Naive B cell (primary cell): ENCODE measurements at regions not wholly inside any gene's neighbourhood (a gene's known extent, or its start where the extent isn't known, plus 50 kb on each side); places are given as distances from the start of the nearest gene placed in this dataset.
"Not testable (repeated sequence)": the region's sequence is repeated elsewhere in the genome, so short reads cannot be mapped to it uniquely, and the experiment has no call there.

Experiments
- ATAC-seq, 2 donors: fragments of 150-1000 bp; cut with Tn5 transposase; 2 replicates each; pipeline ENCODE4 v1.10.0; 2021; ENCODE audit warnings: low read depth in 2 of 2, mild to moderate bottlenecking in 2 of 2, moderate library complexity in 2 of 2
- DNase-seq: peaks from one replicate; pipeline ENCODE4 v3.0.0; 2022
- H3K27ac Mint-ChIP-seq, 6 donors: one replicate each; pipeline ENCODE4 v1.8.0; 2020 to 2022; ENCODE audit warnings: mild to moderate bottlenecking in 6 of 6, mixed read lengths in 6 of 6, moderate library complexity in 5 of 6, inconsistent platforms in 2 of 6
- H3K27me3 Mint-ChIP-seq, 3 donors: one replicate each; pipeline ENCODE4 v1.8.0; 2021 to 2022; ENCODE audit warnings: mixed read lengths in 3 of 3, mild to moderate bottlenecking in 1 of 3
- H3K36me3 Mint-ChIP-seq, 2 donors: one replicate each; pipeline ENCODE4 v1.8.0; 2020 to 2022; ENCODE audit warnings: mixed read lengths in 2 of 2, inconsistent platforms in 1 of 2, mild to moderate bottlenecking in 1 of 2
- H3K4me1 Mint-ChIP-seq, 3 donors: one replicate each; pipeline ENCODE4 v1.8.0; 2020 to 2022; ENCODE audit warnings: mixed read lengths in 3 of 3, inconsistent platforms in 1 of 3, mild to moderate bottlenecking in 1 of 3, moderate library complexity in 1 of 3
- H3K4me3 Mint-ChIP-seq, 8 donors: one replicate each; pipeline ENCODE4 v1.8.0; 2020 to 2022; ENCODE audit warnings: mild to moderate bottlenecking in 8 of 8, mixed read lengths in 8 of 8, moderate library complexity in 8 of 8, inconsistent platforms in 2 of 8
- H3K9me3 Mint-ChIP-seq, 7 donors: one replicate each; pipeline ENCODE4 v1.8.0; 2020 to 2022; ENCODE audit warnings: mixed read lengths in 7 of 7, mild to moderate bottlenecking in 5 of 7, inconsistent platforms in 2 of 7, moderate library complexity in 1 of 7

DNA sequence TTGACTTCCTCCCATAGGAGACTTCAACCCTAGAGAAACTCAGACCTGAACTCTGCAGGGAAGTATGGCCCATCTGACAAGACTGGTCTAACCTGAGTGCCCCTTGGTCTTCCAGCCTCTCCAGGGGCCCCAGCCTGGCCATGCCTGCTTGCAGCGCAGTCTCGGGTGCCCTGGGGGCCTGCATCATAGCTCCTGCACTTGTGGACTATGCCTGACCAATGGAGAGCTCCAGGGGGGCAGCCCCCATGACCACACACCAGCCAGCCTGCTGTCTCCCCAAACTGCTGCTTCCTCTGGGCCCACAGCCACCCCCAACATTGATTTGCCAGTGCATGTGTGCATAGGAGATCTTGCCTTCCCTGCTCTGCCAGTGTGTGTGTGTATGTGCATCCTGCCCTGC lies 608.6 kb upstream of the MARCKS start:
- Mint-ChIP-seq H3K9me3 (peaks cover 0 to 10% (median 3%) of the 10 kb centered on the region in 7 donors), H3K27me3 (peaks cover 11 to 33% (median 21%) of the 10 kb centered on the region in 3 donors), H3K36me3 (peaks cover 0 to 4% of the 10 kb centered on the region in 2 donors), H3K4me3 (no peak overlapping the region), H3K27ac (no peak overlapping the region), H3K4me1 (no peaks in the 10 kb centered on the region)
- ATAC-seq (no peak), DNase-seq (no peak)

DNA sequence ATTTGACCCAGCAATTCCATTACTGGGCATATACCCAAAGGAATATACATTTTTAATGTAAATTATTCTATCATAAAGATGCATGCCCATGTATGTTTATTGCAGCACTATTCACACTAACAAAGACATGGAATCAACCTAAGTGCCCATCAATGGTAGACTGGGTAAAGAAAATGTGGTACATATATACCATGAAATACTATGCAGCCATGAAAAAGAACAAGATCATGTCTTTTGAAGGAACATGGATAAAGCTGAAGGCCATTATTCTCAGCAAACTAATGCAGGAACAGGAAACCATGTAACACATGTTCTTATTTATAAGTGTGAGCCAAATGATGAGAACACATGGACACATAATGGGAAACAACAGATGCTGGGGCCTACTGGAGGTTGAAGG lies 603.0 kb upstream of the MARCKS start:
- not testable (repeated sequence) for H3K4me3 Mint-ChIP-seq, DNase-seq, ATAC-seq, H3K27ac Mint-ChIP-seq, H3K36me3 Mint-ChIP-seq, H3K4me1 Mint-ChIP-seq
- H3K27me3 Mint-ChIP-seq: peaks cover 3 to 33% (median 15%) of the 10 kb centered on the region in 3 donors
- peaks cover 0 to 19% (median 7%) of the 10 kb centered on the region in 7 donors for H3K9me3 Mint-ChIP-seq

DNA sequence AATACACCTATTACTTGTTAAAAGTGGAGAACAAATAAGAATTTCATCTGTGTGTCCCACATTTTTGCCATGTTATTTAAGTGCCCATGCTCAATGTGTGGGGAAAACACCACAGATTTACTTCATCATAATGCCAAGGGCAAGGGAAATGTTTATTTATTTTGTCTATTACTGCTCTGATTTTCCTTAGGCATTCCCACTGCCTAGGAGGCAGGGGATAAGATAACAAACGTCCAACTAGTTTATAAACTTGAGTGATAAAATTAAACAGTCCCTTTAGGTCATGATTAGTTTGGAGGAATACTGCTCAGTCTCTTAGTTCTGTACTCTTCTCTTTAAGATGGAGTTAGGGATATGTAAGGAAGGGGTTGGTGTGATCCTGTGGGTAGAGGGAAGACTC lies 598.4 kb upstream of the MARCKS start:
- H3K4me1 Mint-ChIP-seq: no peaks in the 10 kb centered on the region

DNA sequence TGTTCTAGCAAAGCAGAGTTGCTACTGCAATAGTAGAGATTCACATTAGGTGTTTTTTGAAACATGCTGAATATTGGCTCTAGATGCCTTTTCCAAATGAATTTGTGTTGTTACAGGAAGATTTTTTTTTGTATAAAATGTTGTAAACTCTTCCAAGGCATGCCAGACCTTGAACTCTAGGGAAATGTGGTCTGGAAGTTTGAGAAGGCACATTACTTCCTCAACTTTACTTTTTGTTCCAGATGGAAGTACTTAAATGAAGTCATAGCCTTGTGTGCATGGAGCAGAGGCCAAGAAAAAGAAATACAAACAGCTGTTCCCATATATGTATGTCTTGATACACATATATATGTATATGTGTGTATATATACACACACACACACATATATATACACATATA lies 585.7 kb upstream of the MARCKS start:
- Mint-ChIP-seq H3K9me3 (peaks cover 16 to 52% (median 45%) of the 10 kb centered on the region in 7 donors), H3K36me3 (peaks cover 0 to 14% of the 10 kb centered on the region in 2 donors), H3K4me3 (no peak overlapping the region), H3K4me1 (no peaks in the 10 kb centered on the region), H3K27ac (no peak overlapping the region), H3K27me3 (no peaks in the 10 kb centered on the region)
- ATAC-seq (no peak), DNase-seq (no peak)

More for the DNA sequence above, 598.4 kb upstream of the MARCKS start:
- Mint-ChIP-seq H3K27me3 (peaks cover 0 to 7% (median 6%) of the 10 kb centered on the region in 3 donors), H3K9me3 (peaks cover 0 to 22% (median 13%) of the 10 kb centered on the region in 7 donors), H3K4me3 (no peak overlapping the region), H3K36me3 (peaks cover 0 to 2% of the 10 kb centered on the region in 2 donors), H3K27ac (no peak overlapping the region)
- ATAC-seq: no peak
- DNase-seq: no peak

DNA sequence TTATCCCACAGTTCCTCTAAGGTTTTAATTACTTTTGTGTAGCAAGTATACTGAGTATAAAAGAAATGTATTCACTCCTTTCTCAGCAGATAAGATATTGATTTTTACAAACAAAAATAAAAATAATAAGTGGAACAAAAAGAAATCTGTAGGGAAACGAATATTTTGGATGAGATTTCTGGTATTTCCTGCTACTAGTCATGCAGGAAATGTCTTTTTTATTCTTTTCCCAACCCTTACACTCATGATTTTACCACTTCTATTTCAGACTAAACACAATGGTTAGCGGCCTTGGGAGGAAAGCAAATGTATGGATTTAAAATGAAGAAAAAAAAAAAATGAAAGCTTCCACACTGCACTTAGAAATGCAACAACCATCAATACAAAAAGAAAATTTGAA lies 580.5 kb upstream of the MARCKS start:
- Mint-ChIP-seq H3K4me1 (peaks cover 0 to 5% (median 0%) of the 10 kb centered on the region in 3 donors), H3K36me3 (no peaks in the 10 kb centered on the region), H3K4me3 (no peak overlapping the region), H3K27me3 (peaks cover 0 to 6% (median 5%) of the 10 kb centered on the region in 3 donors), H3K27ac (no peak overlapping the region), H3K9me3 (peaks cover 0 to 7% (median under 1%) of the 10 kb centered on the region in 7 donors)
- ATAC-seq (no peak), DNase-seq (no peak)

DNA sequence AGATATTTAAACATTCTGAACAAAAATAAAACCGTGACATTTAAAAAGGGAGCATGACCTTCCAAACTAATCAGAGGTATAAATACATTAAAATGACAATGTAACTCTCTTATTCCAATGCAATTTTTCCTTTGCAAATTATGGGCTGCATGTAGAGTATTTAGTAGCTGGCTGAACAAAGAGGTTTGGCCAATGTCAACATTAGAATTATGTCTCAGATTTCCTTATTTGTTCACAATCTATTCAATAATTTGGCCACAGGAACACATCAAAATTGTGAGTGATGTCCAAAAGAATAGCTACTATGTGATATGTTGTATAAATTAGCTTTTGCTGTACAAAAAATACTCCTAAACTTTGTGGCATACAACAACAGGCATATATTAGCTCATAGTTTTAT lies 580.0 kb upstream of the MARCKS start:
- H3K9me3 Mint-ChIP-seq: peaks cover 0 to 7% (median 0%) of the 10 kb centered on the region in 7 donors

DNA sequence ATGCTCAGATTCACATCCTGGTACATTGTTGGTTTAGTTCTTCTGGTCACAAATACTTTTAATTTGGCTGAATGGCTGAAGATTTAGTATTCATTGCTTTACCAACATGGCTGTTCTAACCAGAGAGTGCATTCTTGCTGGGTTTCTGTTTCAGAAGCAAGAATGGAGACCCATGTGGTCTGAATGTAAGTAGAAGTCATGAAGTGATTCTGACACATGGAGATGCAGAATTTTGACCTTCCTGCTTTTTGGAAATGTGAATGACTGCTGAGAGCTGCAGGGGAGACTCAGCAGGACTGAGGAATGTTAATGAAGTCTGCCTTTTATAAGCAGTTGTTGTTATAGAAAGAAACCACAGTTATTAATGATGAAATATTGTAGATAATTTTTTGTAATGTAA lies 576.1 kb upstream of the MARCKS start:
- peaks cover 0 to 5% (median 0%) of the 10 kb centered on the region in 3 donors for H3K4me1 Mint-ChIP-seq
- peaks cover 0 to 13% (median 5%) of the 10 kb centered on the region in 3 donors for H3K27me3 Mint-ChIP-seq
- H3K4me3 Mint-ChIP-seq: no peak overlapping the region
- ATAC-seq (no peak), DNase-seq (no peak)
- no peak overlapping the region for H3K27ac Mint-ChIP-seq
- peaks cover 0 to 2% of the 10 kb centered on the region in 2 donors for H3K36me3 Mint-ChIP-seq
- H3K9me3 Mint-ChIP-seq: peaks cover 0 to 10% (median 3%) of the 10 kb centered on the region in 7 donors

More for the DNA sequence above, 580.0 kb upstream of the MARCKS start:
- Mint-ChIP-seq H3K36me3 (no peaks in the 10 kb centered on the region), H3K4me1 (peaks cover 0 to 5% (median 0%) of the 10 kb centered on the region in 3 donors), H3K27ac (no peak overlapping the region), H3K4me3 (no peak overlapping the region), H3K27me3 (peaks cover 0 to 6% (median 5%) of the 10 kb centered on the region in 3 donors)
- no peak for DNase-seq
- ATAC-seq: no peak

DNA sequence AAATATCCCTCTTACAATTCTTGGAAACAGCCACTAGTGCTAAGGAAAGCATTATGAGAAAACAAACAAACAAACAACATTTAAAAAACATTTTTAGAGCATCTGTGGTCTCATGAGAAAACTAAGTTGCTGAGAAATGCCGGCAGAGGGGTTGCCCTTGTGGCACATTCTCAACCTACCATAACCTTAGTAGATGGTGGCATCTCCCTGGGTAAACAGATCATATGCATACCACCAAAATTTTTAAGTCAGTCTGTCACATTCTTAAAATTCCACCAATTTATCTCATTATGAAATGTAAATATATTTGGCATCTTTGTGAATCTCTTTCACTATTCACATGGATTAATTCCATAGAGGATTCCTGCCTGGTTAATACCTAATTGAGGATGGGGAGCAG lies 575.7 kb upstream of the MARCKS start:
- peaks cover 0 to 12% (median 7%) of the 10 kb centered on the region in 7 donors for H3K9me3 Mint-ChIP-seq
- no peak overlapping the region for H3K4me3 Mint-ChIP-seq
- DNase-seq (no peak), ATAC-seq (no peak)
- peaks cover 0 to 5% (median 0%) of the 10 kb centered on the region in 3 donors for H3K4me1 Mint-ChIP-seq
- H3K36me3 Mint-ChIP-seq: peaks cover 0 to 6% of the 10 kb centered on the region in 2 donors
- no peak overlapping the region for H3K27ac Mint-ChIP-seq
- peaks cover 0 to 13% (median 5%) of the 10 kb centered on the region in 3 donors for H3K27me3 Mint-ChIP-seq

DNA sequence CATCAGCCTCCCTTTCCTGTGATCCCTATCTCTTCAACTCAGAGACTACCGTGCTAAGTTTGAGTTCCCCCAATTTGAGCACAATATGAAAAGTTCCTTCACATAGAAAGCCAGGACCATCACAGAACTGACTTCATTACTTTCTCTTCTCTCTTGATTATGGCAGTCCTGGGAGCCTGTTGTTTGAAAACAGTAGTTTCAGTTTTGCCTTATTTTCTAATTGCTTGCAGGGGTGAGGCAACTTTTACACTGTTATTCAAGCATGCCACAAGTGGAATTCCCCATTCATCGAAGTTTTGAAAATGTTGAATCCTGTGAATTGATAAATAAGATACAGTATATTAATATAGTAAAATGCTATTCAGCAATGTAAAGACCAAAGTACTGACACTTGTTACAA lies 569.7 kb upstream of the MARCKS start:
- DNase-seq: no peak

DNA sequence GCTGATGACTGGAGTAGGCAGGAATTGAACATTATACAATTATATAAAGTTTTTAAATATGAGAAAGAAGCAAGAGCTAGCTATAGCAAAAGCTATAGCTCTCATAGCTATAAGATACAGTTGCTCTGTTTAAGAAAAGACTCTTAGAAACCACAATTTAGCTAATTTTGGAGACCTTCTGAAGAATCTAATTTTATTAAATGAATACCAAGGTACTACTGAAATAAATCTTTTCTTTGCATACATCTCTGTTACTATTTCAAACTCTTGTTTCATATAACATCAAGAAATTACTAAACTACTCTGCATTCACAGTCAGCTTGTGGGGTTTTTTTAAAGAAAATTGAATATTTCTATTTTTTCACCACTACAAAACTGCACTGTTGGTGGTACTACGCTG lies 568.7 kb upstream of the MARCKS start:
- ATAC-seq: no peak

More for the DNA sequence above, 569.7 kb upstream of the MARCKS start:
- peak; percentile 46 to 55 for ATAC-seq
- Mint-ChIP-seq H3K27ac (peak overlapping the region in 1 of 6 donors; percentile 22), H3K9me3 (peaks cover 0 to 21% (median 9%) of the 10 kb centered on the region in 7 donors), H3K4me3 (peak overlapping the region in 2 of 8 donors; percentile 8 to 27), H3K27me3 (peaks cover 0 to 11% (median 0%) of the 10 kb centered on the region in 3 donors), H3K4me1 (peaks cover 6 to 12% (median 7%) of the 10 kb centered on the region in 3 donors), H3K36me3 (peaks cover 0 to 6% of the 10 kb centered on the region in 2 donors)

DNA sequence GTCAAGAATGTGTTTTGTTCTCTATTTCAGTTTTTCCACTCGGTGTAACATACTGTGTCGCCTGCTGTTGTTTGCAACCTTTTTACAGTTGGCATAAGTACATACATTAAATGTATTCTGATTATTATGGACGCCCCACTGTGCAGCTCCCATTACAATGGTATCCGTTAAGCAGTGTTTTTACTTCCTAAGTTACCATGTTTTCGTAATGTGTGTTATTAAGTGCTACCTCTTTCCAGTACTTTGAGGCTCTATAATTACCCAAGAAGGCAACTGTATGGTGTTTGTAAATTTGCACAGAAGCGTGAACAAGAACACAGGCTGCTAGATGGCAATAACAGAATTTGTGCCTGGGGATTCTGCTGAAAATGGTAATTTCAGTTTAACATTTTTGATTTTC lies 568.0 kb upstream of the MARCKS start:
- ATAC-seq: no peak
- Mint-ChIP-seq H3K4me3 (no peak overlapping the region), H3K4me1 (peaks cover 6 to 12% (median 7%) of the 10 kb centered on the region in 3 donors), H3K9me3 (peaks cover 0 to 21% (median 5%) of the 10 kb centered on the region in 7 donors), H3K36me3 (peaks cover 0 to 6% of the 10 kb centered on the region in 2 donors), H3K27me3 (peaks cover 0 to 6% (median 2%) of the 10 kb centered on the region in 3 donors), H3K27ac (no peak overlapping the region)
- no peak for DNase-seq

More for the DNA sequence above, 568.7 kb upstream of the MARCKS start:
- H3K36me3 Mint-ChIP-seq: peaks cover 0 to 6% of the 10 kb centered on the region in 2 donors
- no peak overlapping the region for H3K27ac Mint-ChIP-seq
- peaks cover 6 to 12% (median 7%) of the 10 kb centered on the region in 3 donors for H3K4me1 Mint-ChIP-seq
- H3K4me3 Mint-ChIP-seq: no peak overlapping the region
- peaks cover 0 to 21% (median 9%) of the 10 kb centered on the region in 7 donors for H3K9me3 Mint-ChIP-seq
- no peak for DNase-seq
- H3K27me3 Mint-ChIP-seq: peaks cover 0 to 9% (median 0%) of the 10 kb centered on the region in 3 donors

DNA sequence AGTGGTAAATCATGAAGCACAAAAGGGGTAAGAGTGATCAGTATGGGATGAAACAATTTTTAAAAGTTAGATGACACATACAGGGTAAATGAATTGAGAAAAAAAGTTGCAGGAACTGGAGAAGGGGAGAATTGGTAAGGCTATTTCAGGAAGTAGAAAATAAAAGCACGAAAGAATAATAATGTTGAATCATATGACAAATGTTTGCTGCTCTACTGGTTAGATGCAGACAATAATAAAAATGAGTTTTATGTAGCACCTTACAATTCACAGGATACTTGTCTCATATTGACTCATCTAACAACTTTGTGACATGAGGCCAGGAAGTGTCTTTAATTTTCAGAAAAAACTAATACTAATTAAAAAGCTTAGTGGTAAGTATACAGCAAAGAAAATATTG lies 566.5 kb upstream of the MARCKS start:
- Mint-ChIP-seq H3K27ac (no peak overlapping the region), H3K4me1 (peaks cover 6 to 12% (median 7%) of the 10 kb centered on the region in 3 donors), H3K36me3 (peaks cover 0 to 6% of the 10 kb centered on the region in 2 donors), H3K27me3 (peaks cover 0 to 10% (median 6%) of the 10 kb centered on the region in 3 donors), H3K9me3 (peaks cover 0 to 17% (median 5%) of the 10 kb centered on the region in 7 donors), H3K4me3 (no peak overlapping the region)
- ATAC-seq (no peak), DNase-seq (no peak)

DNA sequence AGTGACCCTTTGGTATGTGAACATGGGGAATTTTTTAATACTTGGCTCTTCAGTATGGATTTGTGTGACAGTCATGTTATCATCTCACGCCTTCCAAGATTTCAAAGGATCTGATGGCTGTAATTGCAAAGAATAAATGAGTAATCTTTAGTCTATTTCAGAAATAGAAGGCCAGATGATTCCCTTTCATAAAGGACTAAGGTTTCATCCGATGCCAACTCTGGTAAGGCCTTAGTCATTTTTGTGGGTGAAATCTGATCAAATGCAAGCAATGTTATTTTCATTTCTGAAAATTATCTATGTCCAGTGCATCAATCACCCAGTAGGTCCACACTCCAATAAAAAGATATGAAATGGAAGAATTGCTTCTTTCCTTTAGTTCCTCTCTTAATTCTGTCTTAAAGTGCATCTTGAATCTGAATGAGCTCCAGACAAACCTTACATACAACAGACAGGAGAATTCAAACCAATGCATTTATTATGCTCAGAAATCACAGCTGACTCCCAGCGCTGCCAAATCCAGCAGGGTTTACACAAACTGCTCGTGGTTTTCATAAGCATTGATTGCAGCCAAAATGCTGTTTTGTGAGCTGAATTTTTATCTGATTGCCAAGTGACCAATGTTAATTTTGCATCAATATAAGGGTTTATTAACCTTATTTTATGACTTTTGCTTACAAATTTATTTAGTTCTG lies 565.2 kb upstream of the MARCKS start:
- peaks cover 0 to 10% (median 6%) of the 10 kb centered on the region in 3 donors for H3K27me3 Mint-ChIP-seq
- H3K4me1 Mint-ChIP-seq: peaks cover 6 to 9% (median 7%) of the 10 kb centered on the region in 3 donors
- no peak overlapping the region for H3K27ac Mint-ChIP-seq
- peaks cover 0 to 5% (median 0%) of the 10 kb centered on the region in 7 donors for H3K9me3 Mint-ChIP-seq
- no peak overlapping the region for H3K4me3 Mint-ChIP-seq
- ATAC-seq (no peak), DNase-seq (no peak)
- H3K36me3 Mint-ChIP-seq: no peaks in the 10 kb centered on the region
